HG03280 (cell line): ENCODE measurements at regions not wholly inside any gene's neighbourhood (a gene's known extent, or its start where the extent isn't known, plus 50 kb on each side); places are given as distances from the start of the nearest gene placed in this dataset.

Experiments used
- ATAC-seq: cut with Tn5 transposase; IDR thresholded peaks from one replicate; pipeline ENCODE4 v1.9.1; 2021; ENCODE audit warnings: mild to moderate bottlenecking, moderate library complexity; ENCODE audit not compliant: unreplicated experiment

DNA sequence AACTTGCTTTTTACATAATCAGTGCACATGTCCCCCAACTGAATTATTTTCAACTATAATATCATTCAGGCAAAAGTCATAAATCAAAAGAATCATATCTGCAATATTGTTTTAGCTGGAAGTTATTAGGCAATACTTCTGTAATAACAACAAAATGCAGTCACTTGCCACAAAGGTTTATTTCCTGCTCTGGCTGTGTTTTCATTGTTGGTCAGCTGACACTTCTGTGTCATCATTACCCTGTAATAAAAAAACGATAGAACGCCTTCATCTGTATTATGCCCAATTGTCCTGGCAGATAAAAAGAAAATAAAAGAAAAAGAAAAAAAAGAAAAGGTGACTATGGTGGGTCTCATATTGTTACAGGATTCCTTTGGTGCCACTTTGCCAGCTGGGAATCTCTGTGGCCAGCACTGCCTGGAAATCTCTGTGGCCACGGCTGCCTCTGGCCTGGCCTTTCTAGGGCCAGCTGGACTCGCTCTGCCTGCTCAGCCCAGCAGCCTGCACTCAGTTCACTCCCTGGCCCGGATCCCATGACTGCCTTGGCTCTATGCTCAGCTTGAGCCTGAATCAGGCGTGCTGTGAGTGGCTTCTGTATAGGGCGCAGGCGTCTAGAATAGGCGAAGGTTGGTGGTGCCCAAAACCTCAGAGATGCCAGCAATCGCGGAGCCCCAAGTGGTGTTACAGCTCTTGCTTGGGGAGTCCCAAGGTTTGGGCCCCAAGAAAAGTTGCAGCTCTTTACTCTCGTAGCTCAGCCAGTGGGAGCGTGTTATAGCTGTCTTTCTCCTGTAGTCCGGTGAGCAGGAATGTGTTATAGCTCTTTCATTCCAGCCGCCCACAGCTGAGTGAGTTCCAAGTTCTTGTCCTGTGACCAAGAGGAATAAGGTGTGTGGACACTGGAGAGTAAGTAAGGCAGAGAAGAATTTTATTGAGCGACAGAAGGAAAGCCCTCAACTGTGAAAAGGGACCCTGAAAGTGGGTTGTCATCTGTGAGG, 1227.1 kb downstream of the SLITRK1 start:
- no peak for ATAC-seq

DNA sequence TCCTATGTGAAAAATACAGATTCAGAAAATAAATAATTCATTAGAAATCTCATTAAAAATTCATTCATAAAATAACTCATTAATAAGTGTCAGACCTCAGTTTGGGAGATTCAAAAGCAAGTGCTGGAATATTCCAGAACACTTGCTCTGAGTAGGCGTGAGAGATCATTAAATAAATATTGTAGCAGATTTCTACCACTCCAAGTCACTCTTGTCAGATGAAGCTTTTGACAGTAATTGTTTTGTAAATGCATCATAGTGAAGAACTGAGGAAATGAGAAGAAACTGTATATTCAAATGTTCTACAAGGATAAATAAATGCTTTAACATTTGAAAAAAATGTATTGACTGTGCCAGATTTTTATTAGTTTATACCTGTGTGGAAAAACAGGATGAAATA, 1228.1 kb downstream of the SLITRK1 start:
- no peak for ATAC-seq

DNA sequence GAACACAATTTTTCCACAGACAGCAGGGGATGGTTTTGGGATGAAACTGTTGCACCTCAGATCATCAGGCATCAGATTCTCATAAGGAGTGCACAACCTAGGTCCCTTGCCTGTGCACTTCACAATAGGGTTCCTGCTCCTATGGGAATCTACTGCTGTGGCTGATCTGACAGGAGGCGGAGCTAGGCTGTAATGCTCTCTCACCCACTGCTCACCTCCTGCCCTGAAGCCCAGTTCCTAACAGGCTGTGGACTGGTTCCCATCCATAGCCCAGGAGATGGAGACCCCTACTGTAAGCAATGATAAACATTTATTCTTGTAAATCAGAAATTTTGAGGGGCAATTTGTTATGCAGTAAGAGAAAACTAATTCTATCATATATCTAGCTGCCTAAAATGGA, 1234.7 kb downstream of the SLITRK1 start:
- ATAC-seq = no peak

DNA sequence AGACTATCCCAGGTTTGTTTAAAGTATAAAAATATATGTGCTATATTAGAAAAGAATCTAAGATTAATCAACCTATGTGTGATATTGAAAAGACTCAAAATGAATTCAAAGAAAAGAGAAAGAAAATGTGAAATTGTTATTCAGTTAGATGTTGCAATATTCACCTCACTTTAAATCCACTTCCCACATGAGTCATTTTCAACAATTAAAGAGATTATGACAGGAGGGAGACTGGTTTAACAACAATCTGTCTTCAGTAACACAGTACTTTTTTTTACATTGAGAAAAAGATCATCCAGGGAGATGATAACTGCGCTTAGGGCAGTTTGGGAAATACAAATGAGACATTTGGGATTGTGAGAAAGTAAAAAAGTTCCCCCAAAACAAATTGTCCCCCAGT, 1246.2 kb downstream of the SLITRK1 start:
- no peak for ATAC-seq

DNA sequence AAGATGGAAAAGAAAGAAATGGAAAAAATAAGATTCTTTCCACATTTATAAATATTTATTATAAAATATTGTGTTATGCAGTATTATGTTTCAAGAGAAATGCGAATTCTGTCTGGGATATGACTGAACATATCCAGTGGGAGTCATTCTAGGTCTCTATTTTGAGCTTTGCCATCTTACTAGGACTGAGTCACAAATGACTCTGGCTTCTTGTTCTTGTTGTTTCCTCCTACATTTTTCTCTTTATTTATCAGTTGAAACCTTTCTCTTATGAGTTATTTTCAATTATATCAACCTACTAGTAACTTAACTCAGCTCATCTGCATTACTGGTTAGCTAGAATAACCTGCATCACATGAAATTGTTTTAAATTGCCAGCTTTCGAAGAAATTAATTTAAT, 1247.3 kb downstream of the SLITRK1 start:
- no peak for ATAC-seq

DNA sequence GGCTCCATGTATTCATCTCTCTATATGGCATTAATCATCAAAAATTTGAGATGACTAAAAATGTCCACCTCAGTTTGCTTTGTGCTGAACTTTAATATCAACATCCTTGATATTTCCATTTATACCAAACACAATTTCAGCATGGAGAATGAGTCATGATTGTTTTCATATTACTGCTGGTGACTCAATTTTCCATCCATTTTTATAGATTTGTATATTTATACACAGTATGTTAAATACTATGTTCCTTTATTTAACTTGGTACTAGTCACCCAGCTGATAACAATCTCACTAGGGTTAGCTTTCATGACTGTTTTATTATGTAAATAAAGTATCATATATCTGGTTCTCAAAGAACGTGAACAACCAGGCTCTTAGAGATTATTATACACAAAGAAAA, 1255.1 kb downstream of the SLITRK1 start:
- no peak for ATAC-seq

DNA sequence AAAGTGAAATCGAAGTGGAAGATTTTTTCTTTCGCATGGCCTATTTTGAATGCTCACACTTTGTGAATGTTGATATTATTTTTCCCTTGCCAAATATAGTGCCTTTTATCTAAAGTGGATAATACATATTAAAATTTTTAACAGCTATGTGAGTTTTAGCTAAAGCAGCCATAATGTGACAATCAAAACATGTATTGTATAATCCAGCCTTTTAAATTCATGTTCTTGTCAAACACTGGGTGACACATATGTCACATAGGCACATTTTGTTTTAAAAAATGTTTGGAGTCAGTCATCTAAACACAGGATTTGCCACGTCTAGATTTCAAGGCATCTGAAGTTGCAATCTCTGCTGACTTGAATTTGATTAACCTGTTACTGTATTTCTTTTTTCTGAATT, 1256.6 kb downstream of the SLITRK1 start:
- no peak for ATAC-seq

DNA sequence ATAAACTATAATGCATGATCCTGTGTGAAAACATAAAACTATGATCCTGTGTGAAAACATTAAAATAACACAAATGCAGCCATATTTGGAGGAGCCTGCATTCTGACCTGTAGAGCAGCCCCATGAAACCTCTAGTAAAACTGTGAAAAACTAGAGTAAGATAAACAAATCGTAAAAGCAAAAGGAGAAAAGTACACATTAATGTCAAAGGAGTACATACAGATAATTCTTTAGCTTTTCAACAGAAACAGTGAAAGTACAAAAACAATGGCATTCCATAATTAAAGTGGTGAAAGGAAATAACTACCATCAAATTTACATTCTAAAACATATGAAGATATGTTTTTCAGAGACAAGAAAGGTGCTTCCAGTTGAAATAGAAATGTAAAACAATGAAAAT, 1267.2 kb downstream of the SLITRK1 start:
- no peak for ATAC-seq

DNA sequence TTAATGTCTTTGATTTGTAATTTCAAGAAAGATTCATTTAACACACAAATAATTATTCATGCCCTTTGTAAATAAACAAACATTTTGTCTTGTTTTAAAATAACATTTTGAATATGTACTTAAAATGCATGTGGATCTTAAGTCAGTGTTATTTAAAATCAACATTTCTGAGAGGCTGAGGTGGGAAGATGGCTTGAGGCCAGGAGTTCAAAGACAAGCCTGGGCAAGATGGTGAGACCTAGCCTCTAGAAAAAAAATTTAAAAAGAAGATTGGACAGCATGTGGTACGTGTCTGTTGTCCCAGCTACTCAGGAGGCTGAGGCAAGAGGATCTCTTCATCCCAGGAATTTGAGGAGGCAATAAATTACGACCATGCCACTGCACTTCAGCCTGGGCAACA, 1268.2 kb downstream of the SLITRK1 start:
- no peak for ATAC-seq

DNA sequence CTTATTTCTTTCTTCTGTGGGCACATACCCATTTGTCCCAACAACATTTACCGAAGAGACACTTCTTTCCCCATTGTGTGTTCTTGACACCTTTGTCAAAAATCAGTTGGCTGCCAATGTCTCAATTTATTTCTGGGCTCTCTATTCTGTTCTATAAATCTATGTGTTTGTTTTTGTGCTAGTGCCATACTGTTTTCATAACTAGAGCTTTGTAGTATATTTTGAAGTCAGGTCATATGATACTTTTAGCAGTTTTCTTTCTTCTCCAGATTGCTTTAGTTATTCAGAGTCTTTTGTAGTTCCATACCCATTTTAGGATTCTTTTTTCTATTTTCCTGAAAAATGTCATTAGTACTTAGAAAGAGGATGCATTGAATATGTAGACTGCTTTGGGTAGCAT, 1276.3 kb downstream of the SLITRK1 start:
- ATAC-seq = no peak

DNA sequence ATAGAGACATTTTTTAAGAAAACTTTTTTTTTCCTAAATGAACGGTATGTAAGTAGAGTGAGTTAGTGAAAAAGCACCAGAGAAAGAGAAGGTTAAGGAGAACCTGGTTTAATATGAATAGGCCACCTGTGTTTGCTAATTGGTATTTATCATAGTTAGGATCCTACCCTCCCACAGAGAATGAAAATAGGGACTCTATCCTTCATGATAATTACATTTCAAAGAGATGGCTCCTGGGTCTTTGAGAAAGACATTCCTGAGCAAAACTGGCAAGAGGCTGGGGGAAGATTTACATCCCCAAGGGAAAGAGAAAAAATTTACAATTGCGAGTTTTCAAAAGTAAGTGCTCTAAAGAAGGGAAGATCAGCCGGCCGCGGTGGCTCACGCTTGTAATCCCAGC, 1284.5 kb downstream of the SLITRK1 start:
- ATAC-seq = no peak

DNA sequence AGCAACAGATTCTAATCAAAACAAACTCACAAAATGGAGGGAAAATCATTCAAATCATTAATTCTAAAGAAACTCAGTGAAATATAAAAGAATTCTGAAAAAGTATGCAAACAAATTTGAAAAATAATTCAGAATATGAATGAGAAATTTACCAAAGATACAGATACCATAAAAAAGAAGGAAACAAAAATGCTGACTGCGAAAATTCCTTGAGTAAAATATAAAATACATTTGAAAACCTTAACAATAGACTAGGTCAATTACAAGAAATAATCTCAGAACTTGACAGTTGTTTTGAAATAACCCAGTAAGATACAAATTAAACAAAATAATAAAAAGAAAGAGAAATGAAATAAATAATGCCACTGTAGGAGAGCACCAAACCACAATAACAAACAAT, 1289.0 kb downstream of the SLITRK1 start:
- ATAC-seq = no peak

DNA sequence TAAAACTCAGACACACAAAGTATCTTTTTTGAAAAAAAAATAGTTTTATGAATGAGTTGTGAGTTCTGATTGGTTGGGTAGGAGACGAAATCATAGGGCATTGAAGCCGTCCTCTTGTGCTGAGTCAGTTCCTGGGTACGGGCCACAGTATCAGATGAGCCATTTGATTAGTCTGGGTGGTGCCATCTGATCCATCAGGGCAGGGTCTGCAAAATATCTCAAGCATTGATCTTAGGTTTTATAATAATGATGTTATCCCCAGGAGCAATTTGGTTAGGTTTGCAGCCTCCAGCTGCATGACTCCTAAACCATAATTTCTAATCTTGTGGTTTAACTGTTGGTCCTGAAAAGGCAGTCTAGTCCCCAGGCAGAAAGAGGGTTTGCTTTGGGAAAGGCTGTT, 1310.6 kb downstream of the SLITRK1 start:
- ATAC-seq = no peak

DNA sequence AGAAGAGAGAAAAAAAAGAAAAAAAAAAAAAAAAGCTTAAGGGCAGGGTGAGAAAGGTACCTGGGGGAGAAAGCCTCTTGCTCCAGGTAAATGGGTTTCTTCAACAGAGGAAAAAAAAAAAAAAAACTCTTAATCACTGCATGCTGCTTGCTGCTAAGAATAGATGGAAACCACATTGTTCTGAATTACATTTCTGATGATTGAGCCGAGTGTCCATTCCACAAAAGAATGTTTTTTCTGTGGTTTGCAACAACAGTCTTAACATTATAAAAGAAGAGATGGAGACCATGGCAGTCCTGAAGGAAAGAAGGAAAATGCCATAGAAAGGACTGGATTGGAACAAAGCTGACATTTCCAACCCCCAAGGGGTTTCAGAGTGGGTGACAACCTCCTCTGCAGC, 1312.7 kb downstream of the SLITRK1 start:
- no peak for ATAC-seq

DNA sequence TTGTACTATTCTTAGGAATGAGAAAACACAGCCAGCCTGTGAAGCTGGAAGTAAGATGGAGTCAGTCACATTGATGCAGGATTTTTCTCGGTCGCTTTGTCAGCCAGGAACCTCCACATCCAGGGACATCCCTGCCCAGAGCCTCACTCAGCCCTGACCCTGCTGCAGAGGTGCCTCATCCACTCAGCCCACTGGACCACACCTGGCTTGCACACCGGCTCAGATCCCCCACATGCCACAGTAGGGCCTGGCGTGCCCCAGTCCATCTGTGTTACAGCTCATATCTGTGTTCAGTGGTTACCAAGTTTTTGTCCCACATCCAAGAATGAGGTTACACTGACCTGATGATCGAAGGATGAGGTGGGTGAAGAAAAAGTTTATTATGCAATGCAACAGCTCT, 1315.4 kb downstream of the SLITRK1 start:
- no peak for ATAC-seq

DNA sequence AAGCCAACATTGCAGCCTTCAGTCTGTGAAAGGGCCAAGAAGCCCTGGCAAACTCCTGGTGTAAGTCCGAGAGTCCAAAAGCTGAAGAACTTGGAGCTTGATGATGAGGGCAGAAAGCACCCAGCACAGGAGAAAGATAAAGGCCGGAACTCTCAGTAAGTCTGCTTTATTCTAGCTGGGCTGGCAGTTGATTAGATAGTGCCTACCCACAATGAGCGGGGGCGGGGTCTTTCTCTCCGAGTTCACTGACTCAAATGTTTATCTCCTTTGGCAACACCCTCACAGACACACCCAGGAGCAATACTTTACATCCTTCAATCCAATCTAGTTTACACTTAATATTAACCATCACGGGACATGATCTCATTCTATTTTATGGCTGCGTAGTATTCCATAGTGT, 1317.1 kb downstream of the SLITRK1 start:
- ATAC-seq = no peak

DNA sequence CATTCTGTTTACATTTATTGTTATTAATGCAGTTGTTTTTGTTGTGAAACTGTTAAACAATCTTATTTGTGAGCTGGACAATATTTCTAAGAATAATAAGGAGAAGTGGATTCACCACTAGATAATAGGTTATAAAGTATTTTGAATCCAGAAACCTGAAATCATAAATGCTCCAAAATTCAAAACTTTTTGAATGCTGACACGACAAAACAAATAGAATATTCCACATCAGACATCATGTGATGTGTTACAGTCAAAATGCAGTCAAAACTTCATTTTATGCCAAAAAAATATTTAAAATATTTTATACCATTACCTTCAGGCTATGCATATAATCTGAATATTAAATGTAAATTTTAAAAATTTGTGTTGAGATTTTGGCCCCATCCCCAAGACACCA, 1321.4 kb downstream of the SLITRK1 start:
- ATAC-seq = no peak

DNA sequence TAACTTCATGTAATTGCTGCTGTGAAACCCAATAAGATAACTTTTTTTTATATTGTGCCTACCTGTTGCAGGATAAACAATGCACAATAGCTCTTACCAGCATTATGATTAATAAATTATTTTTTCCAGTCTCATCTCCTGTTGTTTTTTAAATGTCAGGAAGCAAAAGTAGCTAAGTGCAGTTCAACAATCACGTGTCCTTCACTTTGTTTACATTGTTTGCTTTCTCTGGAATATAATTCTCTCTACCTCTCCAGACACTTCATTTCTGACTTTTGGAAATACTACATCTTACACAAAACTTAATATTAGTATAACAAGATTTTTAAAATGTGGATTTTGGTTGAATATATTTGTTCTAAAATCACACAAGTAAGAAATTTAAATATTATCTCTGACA, 1359.4 kb downstream of the SLITRK1 start:
- ATAC-seq = no peak

DNA sequence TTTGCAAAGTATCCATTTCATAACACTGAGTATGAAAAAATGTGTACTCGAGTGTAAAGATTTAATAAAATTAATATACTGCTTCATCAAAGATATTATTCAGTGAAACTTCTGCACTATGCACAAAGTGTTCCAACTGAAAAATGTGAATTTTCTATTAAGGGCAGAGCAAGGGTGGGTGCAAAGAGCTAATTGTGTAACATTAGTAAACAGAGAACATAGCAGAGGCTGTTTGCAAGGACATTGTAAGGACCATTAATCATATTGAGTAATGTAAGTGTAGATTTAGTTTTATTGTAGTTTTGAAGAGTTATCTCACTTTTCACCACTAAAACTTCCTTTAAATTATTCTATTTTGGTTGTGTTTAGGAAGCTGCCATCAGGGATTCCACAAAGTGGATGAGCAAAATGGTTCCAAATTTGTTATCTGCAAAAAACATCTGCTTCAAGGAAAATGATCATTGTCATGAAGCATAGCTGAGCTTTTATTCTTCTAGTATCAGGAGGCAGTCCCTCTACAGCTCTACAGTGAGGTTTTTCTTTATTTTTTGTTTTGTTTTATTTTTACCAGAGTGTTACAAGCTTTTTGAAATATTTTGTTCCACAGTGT, 1375.4 kb downstream of the SLITRK1 start:
- ATAC-seq = no peak

DNA sequence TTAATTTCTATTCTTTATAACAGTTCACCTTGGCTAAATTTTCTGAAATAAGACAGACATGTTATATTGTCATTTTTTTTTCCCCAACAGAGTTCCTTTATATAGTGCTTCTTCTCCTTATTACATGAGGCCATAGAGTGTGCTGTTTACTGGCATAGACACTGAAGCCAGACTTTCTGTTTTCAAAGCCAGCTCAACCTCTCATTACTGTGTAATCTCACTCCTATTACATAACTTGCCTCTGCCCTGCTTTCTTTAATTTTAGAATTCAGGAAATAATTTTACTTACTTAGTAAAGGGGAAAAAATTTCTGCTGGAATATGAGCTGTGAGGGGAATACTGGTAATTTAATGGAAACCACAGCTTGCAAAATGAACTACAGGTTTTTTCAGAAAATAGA, 1380.4 kb downstream of the SLITRK1 start:
- ATAC-seq = no peak

DNA sequence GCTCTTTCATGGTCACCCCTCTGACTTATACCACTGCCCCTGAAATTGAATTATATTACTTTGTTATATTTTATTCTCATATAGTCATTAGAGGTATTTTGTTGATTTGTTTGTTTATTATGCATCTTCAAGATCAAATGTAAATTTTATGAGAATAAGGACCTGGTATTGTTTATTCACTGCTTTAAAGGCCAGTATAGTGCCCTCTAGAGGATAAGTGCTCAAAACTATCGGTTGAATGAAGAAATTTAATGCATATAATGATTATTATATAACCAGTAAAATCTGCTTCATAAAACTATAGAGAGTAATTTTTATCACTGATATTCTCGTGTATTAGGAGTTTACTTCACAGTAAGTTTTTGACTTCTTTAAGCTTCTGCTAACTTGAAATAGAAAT, 1401.9 kb downstream of the SLITRK1 start:
- no peak for ATAC-seq

DNA sequence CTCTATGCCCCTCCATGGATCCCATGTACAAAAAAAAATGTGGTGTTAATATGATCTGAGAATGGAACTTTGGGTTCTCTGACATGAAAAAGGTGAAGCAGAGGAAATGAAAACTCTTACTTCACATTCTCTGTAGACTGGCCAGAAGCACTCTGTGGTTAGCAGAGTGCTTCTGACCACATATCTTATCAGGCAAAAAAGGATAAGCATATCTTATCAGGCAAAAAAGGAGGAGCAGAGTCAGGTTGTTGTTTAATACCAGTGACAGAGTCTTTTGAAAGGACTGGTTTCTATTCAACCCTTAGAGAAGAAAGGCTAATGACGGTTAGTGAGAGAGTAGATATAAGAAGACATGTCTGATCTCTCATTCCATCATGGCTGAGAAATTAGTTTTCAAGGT, 1404.8 kb downstream of the SLITRK1 start:
- ATAC-seq = no peak
